ENCODE measurements at regions not wholly inside any gene's neighbourhood (a gene's known extent, or its start where the extent isn't known, plus 50 kb on each side); places are given as distances from the start of the nearest gene placed in this dataset.

DNA sequence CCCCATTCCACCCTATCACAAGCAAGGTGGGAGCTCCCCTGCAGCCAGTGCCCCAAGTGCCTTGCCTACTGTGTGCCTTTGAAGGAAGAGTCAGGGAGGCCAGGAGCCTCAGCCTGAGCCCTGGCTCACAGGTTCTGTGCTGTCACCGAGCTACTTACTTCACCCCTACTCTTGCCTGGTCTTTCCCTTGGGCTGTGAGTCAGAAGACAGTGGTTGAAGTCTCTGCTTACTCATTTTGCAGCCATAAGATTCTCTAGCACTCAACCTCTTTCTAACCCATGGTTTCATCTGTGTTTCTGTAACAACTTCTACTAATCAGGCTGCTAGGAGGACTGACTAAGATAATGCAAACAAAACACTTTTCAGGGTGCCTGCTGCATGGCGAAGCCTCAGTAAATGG lies 114.5 kb downstream of the PLCE1 start:
- no peaks in the 10 kb centered on the region for H3K27me3 ChIP-seq (ENCODE audit: insufficient read depth, low read length)
- no peak overlapping the region for H3K4me3 ChIP-seq (ENCODE audit: low read depth, low read length)
- H3K18ac ChIP-seq (ENCODE audit: low read length): no peak overlapping the region
- no peak overlapping the region for H3K14ac ChIP-seq (ENCODE audit: low read length)
- H3K79me1 ChIP-seq (ENCODE audit: low read length): no peaks in the 10 kb centered on the region
- H3K9ac ChIP-seq (ENCODE audit: low read length): no peak overlapping the region
- H4K12ac ChIP-seq (ENCODE audit: low read depth, low read length): no peak overlapping the region
- H2BK120ac ChIP-seq (ENCODE audit: insufficient read depth, low read length, poor library complexity): no peak overlapping the region
- no peaks in the 10 kb centered on the region for H3K9me3 ChIP-seq (ENCODE audit: insufficient read depth, low read depth, low read length)
- H2BK12ac ChIP-seq (ENCODE audit: low read length): no peak overlapping the region
- no peak overlapping the region for H4K8ac ChIP-seq (ENCODE audit: low read depth, low read length)
- no peak overlapping the region for H2BK5ac ChIP-seq (ENCODE audit: low read depth, low read length, poor library complexity)
- no peaks in the 10 kb centered on the region for H3K79me2 ChIP-seq (ENCODE audit: control insufficient read depth, insufficient read depth, low read length, poor library complexity)
- H2AK5ac ChIP-seq (ENCODE audit: low read length): no peak overlapping the region
- no CpG with 5 or more reads among the region's 2 CpGs for WGBS (ENCODE audit: extremely low coverage, insufficient coverage, insufficient read length)
- no peak overlapping the region for H4K91ac ChIP-seq (ENCODE audit: low read depth, low read length)
- no peaks in the 10 kb centered on the region for H3K36me3 ChIP-seq (ENCODE audit: control insufficient read depth in 1 of 2, insufficient read depth in 2 of 2, low read length in 2 of 2)
- H3K27ac ChIP-seq (ENCODE audit: low read depth, low read length): no peak overlapping the region
- H3K4me2 ChIP-seq (ENCODE audit: low read length): no peak overlapping the region
- H3K4me1 ChIP-seq (ENCODE audit: control insufficient read depth in 1 of 2, insufficient read depth in 2 of 2, low read length in 2 of 2): peaks cover 4 to 8% of the 10 kb centered on the region in 2 experiments
- H3K23ac ChIP-seq (ENCODE audit: low read length): no peak overlapping the region
- H3K4ac ChIP-seq (ENCODE audit: low read depth, low read length): no peak overlapping the region
- no peak for DNase-seq
- no peak overlapping the region for H2AFZ ChIP-seq (ENCODE audit: insufficient read depth, low read length, poor library complexity)

DNA sequence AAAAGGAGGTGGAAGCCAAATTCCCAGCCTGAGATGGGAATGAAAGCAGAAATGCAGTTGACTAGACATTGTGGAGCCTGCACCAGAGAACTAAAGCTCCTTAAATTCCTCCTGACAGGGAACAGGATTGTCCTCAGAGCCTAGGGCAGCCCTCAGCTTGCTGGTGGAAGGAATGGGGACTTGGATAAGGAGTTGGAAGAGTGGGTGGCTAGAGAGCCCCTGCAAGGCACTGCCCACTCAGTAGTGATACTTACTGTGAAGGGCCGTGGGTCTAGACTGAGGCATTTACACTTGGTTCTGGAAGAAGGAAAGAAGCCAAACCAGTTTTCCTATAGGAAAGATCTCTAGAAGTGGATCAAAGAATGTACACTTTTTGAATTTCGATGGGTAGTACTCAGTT lies 117.6 kb downstream of the PLCE1 start:
- peak in 1 of 2 donors; percentile 28 for DNase-seq
- Histone ChIP-seq H4K8ac (ENCODE audit: low read depth, low read length) (no peak overlapping the region), H3K27me3 (ENCODE audit: insufficient read depth, low read length) (no peaks in the 10 kb centered on the region), H3K18ac (ENCODE audit: low read length) (no peak overlapping the region), H3K4ac (ENCODE audit: low read depth, low read length) (no peak overlapping the region), H3K27ac (ENCODE audit: low read depth, low read length) (no peak overlapping the region), H3K23ac (ENCODE audit: low read length) (no peak overlapping the region), H2AFZ (ENCODE audit: insufficient read depth, low read length, poor library complexity) (no peak overlapping the region), H2BK5ac (ENCODE audit: low read depth, low read length, poor library complexity) (no peak overlapping the region), H3K4me2 (ENCODE audit: low read length) (no peak overlapping the region), H2BK120ac (ENCODE audit: insufficient read depth, low read length, poor library complexity) (no peak overlapping the region), H3K14ac (ENCODE audit: low read length) (no peak overlapping the region), H3K9me3 (ENCODE audit: insufficient read depth, low read depth, low read length) (no peaks in the 10 kb centered on the region), H3K9ac (ENCODE audit: low read length) (no peak overlapping the region), H4K91ac (ENCODE audit: low read depth, low read length) (no peak overlapping the region), H3K79me2 (ENCODE audit: control insufficient read depth, insufficient read depth, low read length, poor library complexity) (no peaks in the 10 kb centered on the region), H4K12ac (ENCODE audit: low read depth, low read length) (no peak overlapping the region), H3K79me1 (ENCODE audit: low read length) (no peaks in the 10 kb centered on the region), H3K4me1 (ENCODE audit: control insufficient read depth in 1 of 2, insufficient read depth in 2 of 2, low read length in 2 of 2) (peaks cover 4 to 8% of the 10 kb centered on the region in 2 experiments), H2AK5ac (ENCODE audit: low read length) (no peak overlapping the region), H3K36me3 (ENCODE audit: control insufficient read depth in 1 of 2, insufficient read depth in 2 of 2, low read length in 2 of 2) (no peaks in the 10 kb centered on the region), H2BK12ac (ENCODE audit: low read length) (no peak overlapping the region), H3K4me3 (ENCODE audit: low read depth, low read length) (no peak overlapping the region)
- WGBS (ENCODE audit: extremely low coverage, insufficient coverage, insufficient read length): no CpG with 5 or more reads among the region's 2 CpGs

DNA sequence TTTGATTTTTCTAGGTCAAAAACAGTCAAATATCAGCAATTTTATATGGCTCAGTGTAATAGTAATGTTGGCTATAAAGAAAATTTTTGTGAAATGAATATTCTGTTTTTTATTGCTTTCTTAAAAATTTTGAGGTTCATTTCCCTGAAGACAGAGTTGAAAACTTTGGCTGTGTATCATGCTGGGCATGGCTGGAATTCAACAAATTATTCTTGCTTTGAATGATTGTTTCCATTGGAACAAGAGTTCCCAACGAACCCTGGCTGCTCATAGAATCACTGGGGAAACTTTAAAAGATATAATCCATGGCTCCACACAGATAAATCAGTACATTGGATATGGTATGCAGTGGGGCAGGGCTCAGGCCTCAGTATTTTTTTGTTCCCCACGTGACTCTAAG lies 118.6 kb downstream of the PLCE1 start:
- H3K4me1 ChIP-seq (ENCODE audit: control insufficient read depth in 1 of 2, insufficient read depth in 2 of 2, low read length in 2 of 2): peaks cover 4 to 8% of the 10 kb centered on the region in 2 experiments
- H2AK5ac ChIP-seq (ENCODE audit: low read length): no peak overlapping the region
- H3K27ac ChIP-seq (ENCODE audit: low read depth, low read length): no peak overlapping the region
- H3K4me2 ChIP-seq (ENCODE audit: low read length): no peak overlapping the region
- H3K18ac ChIP-seq (ENCODE audit: low read length): no peak overlapping the region
- H4K8ac ChIP-seq (ENCODE audit: low read depth, low read length): no peak overlapping the region
- no peak overlapping the region for H3K9ac ChIP-seq (ENCODE audit: low read length)
- H3K27me3 ChIP-seq (ENCODE audit: insufficient read depth, low read length): no peaks in the 10 kb centered on the region
- no peak overlapping the region for H2BK12ac ChIP-seq (ENCODE audit: low read length)
- H3K23ac ChIP-seq (ENCODE audit: low read length): no peak overlapping the region
- no peak overlapping the region for H2BK5ac ChIP-seq (ENCODE audit: low read depth, low read length, poor library complexity)
- no peaks in the 10 kb centered on the region for H3K36me3 ChIP-seq (ENCODE audit: control insufficient read depth in 1 of 2, insufficient read depth in 2 of 2, low read length in 2 of 2)
- H3K79me2 ChIP-seq (ENCODE audit: control insufficient read depth, insufficient read depth, low read length, poor library complexity): no peaks in the 10 kb centered on the region
- no peaks in the 10 kb centered on the region for H3K79me1 ChIP-seq (ENCODE audit: low read length)
- H2AFZ ChIP-seq (ENCODE audit: insufficient read depth, low read length, poor library complexity): no peak overlapping the region
- H3K9me3 ChIP-seq (ENCODE audit: insufficient read depth, low read depth, low read length): peaks cover 2% of the 10 kb centered on the region
- H4K12ac ChIP-seq (ENCODE audit: low read depth, low read length): no peak overlapping the region
- no peak overlapping the region for H3K14ac ChIP-seq (ENCODE audit: low read length)
- H4K91ac ChIP-seq (ENCODE audit: low read depth, low read length): no peak overlapping the region
- WGBS (ENCODE audit: extremely low coverage, insufficient coverage, insufficient read length): no CpG with 5 or more reads among the region's 2 CpGs
- no peak for DNase-seq
- no peak overlapping the region for H3K4me3 ChIP-seq (ENCODE audit: low read depth, low read length)
- H2BK120ac ChIP-seq (ENCODE audit: insufficient read depth, low read length, poor library complexity): no peak overlapping the region
- H3K4ac ChIP-seq (ENCODE audit: low read depth, low read length): no peak overlapping the region

DNA sequence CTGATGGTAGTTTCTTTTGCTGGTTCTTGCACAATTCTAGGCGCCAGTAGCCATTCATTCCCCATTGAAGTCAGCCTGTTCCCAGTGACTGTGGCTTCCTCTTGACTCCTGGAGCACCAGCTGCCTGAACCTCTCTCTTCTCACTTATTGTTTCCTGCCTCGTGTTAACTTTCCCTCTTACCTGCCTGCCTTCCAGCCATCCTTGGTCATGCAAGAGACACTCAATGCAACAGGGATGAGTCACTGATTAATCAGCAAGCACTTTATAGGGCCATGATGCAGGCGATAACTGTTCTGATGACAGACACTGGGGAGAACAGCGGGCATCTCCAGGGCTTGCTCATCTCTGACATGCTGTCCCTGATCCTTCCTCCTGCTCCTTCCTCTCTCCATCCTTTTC lies 122.0 kb downstream of the PLCE1 start:
- Histone ChIP-seq H3K27ac (ENCODE audit: low read depth, low read length) (no peak overlapping the region), H3K4me3 (ENCODE audit: low read depth, low read length) (no peak overlapping the region), H3K23ac (ENCODE audit: low read length) (no peak overlapping the region), H2BK5ac (ENCODE audit: low read depth, low read length, poor library complexity) (no peak overlapping the region), H2AK5ac (ENCODE audit: low read length) (no peak overlapping the region), H3K4ac (ENCODE audit: low read depth, low read length) (no peak overlapping the region), H3K9me3 (ENCODE audit: insufficient read depth, low read depth, low read length) (peaks cover 2% of the 10 kb centered on the region), H4K8ac (ENCODE audit: low read depth, low read length) (no peak overlapping the region), H3K4me1 (ENCODE audit: control insufficient read depth in 1 of 2, insufficient read depth in 2 of 2, low read length in 2 of 2) (peaks cover 4 to 8% of the 10 kb centered on the region in 2 experiments), H2BK120ac (ENCODE audit: insufficient read depth, low read length, poor library complexity) (no peak overlapping the region), H2BK12ac (ENCODE audit: low read length) (no peak overlapping the region), H4K91ac (ENCODE audit: low read depth, low read length) (no peak overlapping the region), H4K12ac (ENCODE audit: low read depth, low read length) (no peak overlapping the region), H3K79me1 (ENCODE audit: low read length) (no peaks in the 10 kb centered on the region), H3K9ac (ENCODE audit: low read length) (no peak overlapping the region), H3K36me3 (ENCODE audit: control insufficient read depth in 1 of 2, insufficient read depth in 2 of 2, low read length in 2 of 2) (no peaks in the 10 kb centered on the region), H3K14ac (ENCODE audit: low read length) (no peak overlapping the region), H3K18ac (ENCODE audit: low read length) (no peak overlapping the region), H3K27me3 (ENCODE audit: insufficient read depth, low read length) (no peaks in the 10 kb centered on the region), H3K79me2 (ENCODE audit: control insufficient read depth, insufficient read depth, low read length, poor library complexity) (no peaks in the 10 kb centered on the region), H3K4me2 (ENCODE audit: low read length) (no peak overlapping the region), H2AFZ (ENCODE audit: insufficient read depth, low read length, poor library complexity) (no peak overlapping the region)
- peak; percentile 3 to 5 for DNase-seq
- no CpG with 5 or more reads among the region's 4 CpGs for WGBS (ENCODE audit: extremely low coverage, insufficient coverage, insufficient read length)

Data from trophoblast cell (in vitro differentiated cells and primary cell).